ENCODE measurements at regions not wholly inside any gene's neighbourhood (a gene's known extent, or its start where the extent isn't known, plus 50 kb on each side); places are given as distances from the start of the nearest gene placed in this dataset.

GRCh38 chr11:134724106-134724778, 312.2 kb upstream of the B3GAT1 start:
- TF ChIP-seq CTCF (conservative IDR thresholded peaks at IDR 0.05; ENCODE audit: low read length) (no peak), EZH2phosphoT487 (IDR thresholded peaks at IDR 0.05; ENCODE audit: borderline replicate concordance) (no peak)

All from Loucy (cell line).